IMR-90 (cell line): ENCODE measurements at regions not wholly inside any gene's neighbourhood (a gene's known extent, or its start where the extent isn't known, plus 50 kb on each side); places are given as distances from the start of the nearest gene placed in this dataset.

Experiments
- ATAC-seq: fragments of 200-7000 bp; cut with Tn5 transposase; 2 replicates; pipeline ENCODE4 v1.9.1; 2020; ENCODE audit warnings: low read depth, mild to moderate bottlenecking, moderate library complexity
- BruUV-seq: library from RNA; stranded (reverse); fragments of 400-500 nt; replicated peaks from 2 replicates; lab custom pipeline; 2021; lab: Mats Ljungman, UMichigan
- CTCF ChIA-PET: fragments of 300-600 bp; formaldehyde crosslinking; extraction: SDS; loops from one replicate; lab custom pipeline; 2021; ENCODE audit warnings: antibody characterized with exemption; lab: Yijun Ruan, JAX
- POLR2A ChIA-PET: fragments of 300-600 bp; sonication (Branson Sonifier 250); formaldehyde crosslinking; loops from one replicate; lab custom pipeline; 2022; ENCODE audit warnings: antibody characterized with exemption; ENCODE audit not compliant: unreplicated experiment; lab: Charles Lee
- DNase-seq: peaks from one replicate; pipeline ENCODE4 v3.0.0; 2013
- H2AFZ ChIP-seq: replicated peaks from 2 replicates; pipeline ENCODE3; 2013; ENCODE audit warnings: low read length, mild to moderate bottlenecking; ENCODE audit not compliant: poor library complexity
- H2AK5ac ChIP-seq: 2 replicates; pipeline ENCODE4 v1.6.1; 2013; ENCODE audit warnings: low read depth, low read length, inconsistent platforms
- H2AK9ac ChIP-seq: replicated peaks from 2 replicates; pipeline ENCODE3; 2013; ENCODE audit warnings: mild to moderate bottlenecking, low read depth, low read length, moderate library complexity; ENCODE audit not compliant: poor library complexity
- H2BK120ac ChIP-seq: 2 replicates; pipeline ENCODE4 v1.6.1; 2013; ENCODE audit warnings: low read depth, low read length, inconsistent platforms
- H2BK15ac ChIP-seq: 3 replicates; pipeline ENCODE4 v1.6.1; 2013; ENCODE audit warnings: low read depth, low read length, inconsistent platforms
- H2BK20ac ChIP-seq: 2 replicates; pipeline ENCODE4 v1.6.1; 2013; ENCODE audit warnings: low read depth, mild to moderate bottlenecking, inconsistent platforms, low read length, moderate library complexity
- H2BK5ac ChIP-seq: 2 replicates; pipeline ENCODE4 v1.6.1; 2013; ENCODE audit warnings: mild to moderate bottlenecking, low read depth, low read length, inconsistent platforms; ENCODE audit not compliant: poor library complexity, severe bottlenecking
- H3K14ac ChIP-seq: replicated peaks from 2 replicates; pipeline ENCODE4 v1.6.1; 2013; ENCODE audit warnings: low read depth, low read length, inconsistent platforms
- H3K18ac ChIP-seq: 2 replicates; pipeline ENCODE4 v1.6.1; 2013; ENCODE audit warnings: low read depth, low read length, control low read depth
- H3K23ac ChIP-seq: 2 replicates; pipeline ENCODE4 v1.6.1; 2013; ENCODE audit warnings: low read depth, low read length, inconsistent platforms
- H3K27ac ChIP-seq: 2 replicates; pipeline ENCODE4 v1.5.1; 2013; ENCODE audit warnings: mild to moderate bottlenecking, control low read depth, low read length; ENCODE audit not compliant: insufficient read depth
- H3K27me3 ChIP-seq: 2 replicates; pipeline ENCODE4 v1.6.1; 2013; ENCODE audit warnings: low read length; ENCODE audit not compliant: control insufficient read depth, insufficient read depth
- H3K36me3 ChIP-seq: 2 replicates; pipeline ENCODE4 v1.6.1; 2013; ENCODE audit warnings: low read length, mixed read lengths; ENCODE audit not compliant: control insufficient read depth, insufficient read depth
- H3K4ac ChIP-seq: 2 replicates; pipeline ENCODE4 v1.6.1; 2013; ENCODE audit warnings: low read depth, low read length, inconsistent platforms
- H3K4me1 ChIP-seq: 2 replicates; pipeline ENCODE4 v1.6.1; 2013; ENCODE audit warnings: low read length, mixed read lengths; ENCODE audit not compliant: control insufficient read depth, insufficient read depth
- H3K4me2 ChIP-seq: 2 replicates; pipeline ENCODE4 v1.6.1; 2013; ENCODE audit warnings: low read depth, mild to moderate bottlenecking, control low read depth, low read length, moderate library complexity
- H3K4me3 ChIP-seq: 2 replicates; pipeline ENCODE4 v1.5.1; 2013; ENCODE audit warnings: low read depth, mild to moderate bottlenecking, control low read depth, low read length, moderate library complexity; ENCODE audit not compliant: insufficient read depth
- H3K56ac ChIP-seq: 2 replicates; pipeline ENCODE4 v1.6.1; 2013; ENCODE audit warnings: low read length, inconsistent platforms; ENCODE audit not compliant: insufficient read depth; ENCODE audit errors: extremely low read depth
- H3K79me1 ChIP-seq, 2 experiments: 2 replicates each; pipeline ENCODE4 v1.6.1; 2013; ENCODE audit warnings: low read length in 2 of 2, inconsistent platforms in 1 of 2, low read depth in 1 of 2
- H3K9ac ChIP-seq: 2 replicates; pipeline ENCODE4 v1.6.1; 2013; ENCODE audit warnings: low read depth, low read length, control low read depth
- H3K9me1 ChIP-seq: 2 replicates; pipeline ENCODE4 v1.6.1; 2013; ENCODE audit warnings: low read length, inconsistent platforms; ENCODE audit not compliant: insufficient read depth
- H3K9me3 ChIP-seq: 2 replicates; pipeline ENCODE4 v1.6.1; 2013; ENCODE audit warnings: low read length; ENCODE audit not compliant: control insufficient read depth, insufficient read depth
- H4K20me1 ChIP-seq: 2 replicates; pipeline ENCODE4 v1.6.1; 2013; ENCODE audit warnings: low read length, inconsistent platforms; ENCODE audit not compliant: insufficient read depth
- H4K5ac ChIP-seq: 2 replicates; pipeline ENCODE4 v1.6.1; 2013; ENCODE audit warnings: mild to moderate bottlenecking, low read depth, low read length, control low read depth
- H4K8ac ChIP-seq, 2 experiments: 2 replicates each; pipeline ENCODE4 v1.6.1; 2013; ENCODE audit warnings: low read depth in 2 of 2, low read length in 2 of 2, control low read depth in 1 of 2, inconsistent platforms in 1 of 2
- H4K91ac ChIP-seq: 2 replicates; pipeline ENCODE4 v1.6.1; 2013; ENCODE audit warnings: low read depth, low read length, inconsistent platforms; ENCODE audit not compliant: insufficient read depth
- BHLHE40 ChIP-seq: fragments of 150-350 bp; IDR thresholded peaks from 2 replicates; pipeline ENCODE4 v1.6.1; 2016; ENCODE audit warnings: mild to moderate bottlenecking, low read depth, low read length
- CEBPB ChIP-seq: IDR thresholded peaks from 2 replicates; pipeline ENCODE4 v1.6.1; 2012; ENCODE audit warnings: low read depth, low read length, improper control_type of control experiment
- CHD1 ChIP-seq: IDR thresholded peaks from 2 replicates; pipeline ENCODE4 v1.6.1; 2012; ENCODE audit warnings: low read depth, low read length, improper control_type of control experiment
- CTCF ChIP-seq: conservative IDR thresholded peaks from 2 replicates; pipeline ENCODE4 v1.5.1; 2012; ENCODE audit warnings: mild to moderate bottlenecking, low read depth, low read length, improper control_type of control experiment
- ELK1 ChIP-seq: fragments of 150-350 bp; IDR thresholded peaks from 2 replicates; pipeline ENCODE4 v1.6.1; 2016; ENCODE audit warnings: low read depth, mild to moderate bottlenecking, low read length, moderate library complexity, borderline replicate concordance
- FOS ChIP-seq: fragments of 150-350 bp; IDR thresholded peaks from 2 replicates; pipeline ENCODE4 v1.6.1; 2016; ENCODE audit warnings: low read depth, low read length
- MAFK ChIP-seq: IDR thresholded peaks from 2 replicates; pipeline ENCODE4 v1.6.1; 2012; ENCODE audit warnings: low read depth, low read length, improper control_type of control experiment
- MAZ ChIP-seq: IDR thresholded peaks from 2 replicates; pipeline ENCODE4 v1.6.1; 2012; ENCODE audit warnings: low read depth, mild to moderate bottlenecking, low read length, improper control_type of control experiment, moderate library complexity, borderline replicate concordance
- MXI1 ChIP-seq: IDR thresholded peaks from 2 replicates; pipeline ENCODE4 v1.6.1; 2012; ENCODE audit warnings: low read depth, mild to moderate bottlenecking, low read length, moderate library complexity, borderline replicate concordance
- NFE2L2 ChIP-seq: fragments of 150-350 bp; IDR thresholded peaks from 2 replicates; pipeline ENCODE4 v1.6.1; 2016; ENCODE audit warnings: low read depth, mild to moderate bottlenecking, low read length
- POLR2A ChIP-seq: IDR thresholded peaks from 2 replicates; pipeline ENCODE4 v1.6.1; 2012; ENCODE audit warnings: mild to moderate bottlenecking, low read depth, low read length
- RAD21 ChIP-seq: IDR thresholded peaks from 2 replicates; pipeline ENCODE4 v1.6.1; 2012; ENCODE audit warnings: low read length, improper control_type of control experiment
- RCOR1 ChIP-seq: IDR thresholded peaks from 2 replicates; pipeline ENCODE4 v1.6.1; 2012; ENCODE audit warnings: mild to moderate bottlenecking, low read length, improper control_type of control experiment; ENCODE audit not compliant: insufficient replicate concordance
- RFX5 ChIP-seq: IDR thresholded peaks from 2 replicates; pipeline ENCODE4 v1.8.0; 2012; ENCODE audit warnings: low read depth, mild to moderate bottlenecking, low read length, moderate library complexity
- SMC3 ChIP-seq: fragments of 150-350 bp; IDR thresholded peaks from 2 replicates; pipeline ENCODE4 v1.6.1; 2016; ENCODE audit warnings: low read depth, mild to moderate bottlenecking, antibody characterized with exemption, low read length, moderate library complexity
- WGBS, 2 experiments: methylation state at CpG; one replicate each; pipeline versions ENCODE4 v1.1.5 to v1.1.7; 2013; ENCODE audit warnings: missing lambda C conversion rate in 2 of 2; ENCODE audit not compliant: insufficient read length in 1 of 2; ENCODE audit errors: extremely low coverage in 2 of 2; 5-methylcytosine and 5-hydroxymethylcytosine counted together
- dilution Hi-C: fragments of 300-500 bp; cut with HindIII; formaldehyde crosslinking; loops from one replicate; pipeline ENCODE4 v1.14.3; 2018; ENCODE audit warnings: low sequenced_read_pairs; ENCODE audit not compliant: unreplicated experiment
- in situ Hi-C: fragments of 300-500 bp; cut with MboI; formaldehyde crosslinking; loops from 3 replicates; pipeline ENCODE4 v1.14.3; 2019; ENCODE audit warnings: low sequenced_read_pairs, inconsistent platforms, mixed read lengths
- intact Hi-C: fragments of 100-400 bp; cut with micrococcal nuclease; formaldehyde crosslinking; loops from 2 replicates; pipeline ENCODE4 v1.10.0; 2022
- TF ChIP-seq, protein P1 (sequence below): fragments of 150-350 bp; IDR thresholded peaks from 2 replicates; pipeline ENCODE4 v1.6.1; 2017; ENCODE audit warnings: mild to moderate bottlenecking, antibody characterized with exemption, low read length, low read depth

DNA sequence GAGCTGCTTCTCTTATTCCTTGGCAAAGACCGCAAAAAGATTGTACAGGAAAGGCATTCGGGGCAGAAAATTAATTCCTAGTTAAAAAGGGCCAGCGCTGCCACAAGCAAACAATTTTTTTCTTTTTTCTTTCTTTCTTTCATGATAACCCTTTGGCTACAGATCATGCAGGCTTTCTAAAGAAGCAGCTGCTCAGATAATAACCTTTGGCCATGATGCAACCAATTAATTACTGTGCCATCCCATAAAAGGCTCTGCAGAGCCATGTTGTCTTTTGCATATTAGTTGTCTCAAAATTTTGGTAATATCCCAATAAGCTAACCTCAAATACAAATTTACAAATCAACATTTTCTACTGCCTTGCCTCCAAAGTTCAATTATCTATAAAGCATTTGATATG is 758.4 kb upstream of the SEMA6A start:
- Histone ChIP-seq H4K8ac (no peak overlapping the region), H3K56ac (no peak overlapping the region), H3K79me1 (no peaks in the 10 kb centered on the region), H3K9me3 (peaks cover 7% of the 10 kb centered on the region; the same call in 1 of the 2 replicates), H3K27ac (no peak overlapping the region), H3K36me3 (no peaks in the 10 kb centered on the region), H2AK9ac (no peak overlapping the region), H2BK5ac (no peak overlapping the region), H3K4me2 (no peak overlapping the region), H2BK20ac (no peak overlapping the region), H4K91ac (no peak overlapping the region), H3K23ac (no peak overlapping the region), H2BK15ac (no peak overlapping the region), H3K4ac (no peak overlapping the region), H3K18ac (no peak overlapping the region), H2AFZ (no peak overlapping the region), H3K14ac (no peak overlapping the region), H3K9ac (no peak overlapping the region), H3K9me1 (no peaks in the 10 kb centered on the region), H2BK120ac (no peak overlapping the region), H4K20me1 (no peaks in the 10 kb centered on the region), H2AK5ac (no peak overlapping the region), H3K4me1 (no peaks in the 10 kb centered on the region), H4K5ac (no peak overlapping the region), H3K4me3 (no peak overlapping the region), H3K27me3 (no peaks in the 10 kb centered on the region)
- POLR2A ChIA-PET, result no interaction called here
- in situ Hi-C loops, result no loop called here
- intact Hi-C loops, result no loop called here
- CTCF ChIA-PET, result no interaction called here
- no TSS peak for BruUV-seq
- no peak for TF ChIP-seq NFE2L2
- no peak for TF ChIP-seq MAZ
- TF ChIP-seq CEBPB, result no peak
- no peak for TF ChIP-seq POLR2A
- TF ChIP-seq BHLHE40, result no peak
- no peak for TF ChIP-seq RAD21
- no peak for TF ChIP-seq FOS
- no peak for TF ChIP-seq MXI1
- TF ChIP-seq CTCF, result no peak
- TF ChIP-seq, protein P1, sequence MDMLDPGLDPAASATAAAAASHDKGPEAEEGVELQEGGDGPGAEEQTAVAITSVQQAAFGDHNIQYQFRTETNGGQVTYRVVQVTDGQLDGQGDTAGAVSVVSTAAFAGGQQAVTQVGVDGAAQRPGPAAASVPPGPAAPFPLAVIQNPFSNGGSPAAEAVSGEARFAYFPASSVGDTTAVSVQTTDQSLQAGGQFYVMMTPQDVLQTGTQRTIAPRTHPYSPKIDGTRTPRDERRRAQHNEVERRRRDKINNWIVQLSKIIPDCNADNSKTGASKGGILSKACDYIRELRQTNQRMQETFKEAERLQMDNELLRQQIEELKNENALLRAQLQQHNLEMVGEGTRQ, result no peak
- TF ChIP-seq SMC3, result no peak
- no peak for TF ChIP-seq MAFK
- TF ChIP-seq RCOR1, result no peak
- TF ChIP-seq RFX5, result no peak
- TF ChIP-seq CHD1, result no peak
- no peak for TF ChIP-seq ELK1
- ATAC-seq, result no peak
- dilution Hi-C loops, result no loop called here
- WGBS, 2 experiments, result no CpG with 5 or more reads among the region's 3 CpGs
- DNase-seq, result no peak
